IPS DF 6.9 (cell line): ENCODE measurements at regions not wholly inside any gene's neighbourhood (a gene's known extent, or its start where the extent isn't known, plus 50 kb on each side); places are given as distances from the start of the nearest gene placed in this dataset.

ENCODE experiments used
- DNase-seq: peaks from one replicate; pipeline ENCODE4 v3.0.0-alpha.2; 2013; ENCODE audit warnings: low read depth, low spot score
- H3K27ac ChIP-seq: one replicate; pipeline ENCODE4 v1.5.1; 2013; ENCODE audit warnings: low read length, control low read depth
- H3K27me3 ChIP-seq: 2 replicates; pipeline ENCODE4 v1.6.1; 2013; ENCODE audit warnings: mild to moderate bottlenecking, low read length; ENCODE audit not compliant: control insufficient read depth, insufficient read depth
- H3K36me3 ChIP-seq: 2 replicates; pipeline ENCODE4 v1.6.1; 2013; ENCODE audit warnings: low read length; ENCODE audit not compliant: control insufficient read depth, insufficient read depth
- H3K4me1 ChIP-seq: 2 replicates; pipeline ENCODE4 v1.6.1; 2013; ENCODE audit warnings: low read length; ENCODE audit not compliant: control insufficient read depth, insufficient read depth
- H3K4me3 ChIP-seq: 2 replicates; pipeline ENCODE4 v1.5.1; 2013; ENCODE audit warnings: mild to moderate bottlenecking, low read length
- H3K9me3 ChIP-seq: 2 replicates; pipeline ENCODE4 v1.6.1; 2013; ENCODE audit warnings: low read length, inconsistent platforms; ENCODE audit not compliant: control insufficient read depth, insufficient read depth
- WGBS: extraction: QIAGEN DNeasy Blood & Tissue Kit; methylation state at CpG from one replicate; pipeline ENCODE4 v1.1.7; 2013; ENCODE audit warnings: mixed read lengths, missing lambda C conversion rate; ENCODE audit not compliant: insufficient read length, insufficient coverage; 5-methylcytosine and 5-hydroxymethylcytosine counted together

DNA sequence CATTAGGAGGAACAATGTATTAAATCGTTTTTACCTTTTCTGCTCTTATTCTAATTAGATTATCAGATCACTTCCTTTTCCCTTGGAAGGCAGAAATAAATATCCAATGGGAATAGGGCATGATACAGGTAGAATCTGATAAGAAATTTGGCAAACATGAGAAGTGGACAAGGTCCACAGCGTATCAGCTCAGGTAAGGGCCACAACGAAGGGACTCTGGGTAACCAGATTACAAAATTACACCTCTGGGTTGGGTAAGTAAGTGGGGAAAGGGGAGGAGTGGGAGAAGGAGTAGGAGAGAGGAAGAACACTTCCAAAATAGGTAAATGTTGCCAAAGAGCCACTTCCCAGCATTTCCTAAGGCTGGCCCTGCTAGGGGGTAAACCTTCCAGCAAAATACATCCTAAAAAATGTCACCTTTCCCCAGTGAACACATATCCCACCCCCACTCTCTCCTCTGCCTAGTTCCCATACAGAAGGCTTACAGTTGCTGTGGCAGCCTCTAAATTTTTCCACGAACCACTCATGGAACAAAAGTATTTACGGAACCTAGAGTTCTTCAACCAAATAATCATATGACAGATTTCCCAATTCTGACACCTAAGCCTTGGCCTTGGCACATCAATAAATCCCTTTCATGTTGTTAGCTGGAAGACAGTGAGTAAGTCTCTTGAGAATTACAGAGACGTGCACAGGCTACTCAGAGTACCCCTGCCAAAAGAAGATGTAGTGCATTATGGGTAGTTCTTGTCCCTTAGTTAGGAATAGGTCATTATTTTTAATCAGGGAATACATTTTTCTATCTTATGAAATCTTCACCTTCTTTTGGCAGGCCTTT is 51.5 kb upstream of the DLX6 start:
- H3K27me3 ChIP-seq = no peaks in the 10 kb centered on the region
- no peaks in the 10 kb centered on the region for H3K36me3 ChIP-seq
- WGBS = no CpG with 5 or more reads among the region's 6 CpGs
- no peak overlapping the region for H3K27ac ChIP-seq
- H3K4me1 ChIP-seq = no peaks in the 10 kb centered on the region
- no peak overlapping the region for H3K4me3 ChIP-seq
- no peak for DNase-seq
- no peaks in the 10 kb centered on the region for H3K9me3 ChIP-seq
